K562 (cell line): ENCODE measurements at regions not wholly inside any gene's neighbourhood (a gene's known extent, or its start where the extent isn't known, plus 50 kb on each side); places are given as distances from the start of the nearest gene placed in this dataset.

Source experiments
- ATAC-seq: fragments of 200-7000 bp; cut with Tn5 transposase; 3 replicates; pipeline ENCODE4 v1.9.1; 2020; ENCODE audit warnings: moderate library complexity
- BruUV-seq: library from RNA; stranded (reverse); fragments of 400-500 nt; replicated peaks from 2 replicates; lab custom pipeline; 2021; lab: Mats Ljungman, UMichigan
- CTCF ChIA-PET: fragments of 300-600 bp; formaldehyde crosslinking; extraction: SDS; loops from one replicate; lab custom pipeline; 2021; ENCODE audit warnings: low intra/inter-chr PET ratio; lab: Yijun Ruan, JAX
- POLR2A ChIA-PET: fragments of 300-600, 350-650 bp; sonication (Branson Sonifier 250); formaldehyde crosslinking; extraction: SDS; loops from one replicate; lab custom pipeline; 2021; ENCODE audit warnings: antibody characterized with exemption, inconsistent platforms; lab: Yijun Ruan, JAX
- DNase-seq, 4 experiments: peaks; one replicate each; pipeline versions ENCODE4 v3.0.0 to v3.0.0-alpha.2; 2011 to 2018; ENCODE audit warnings: low spot score in 3 of 4, mixed read lengths in 3 of 4; ENCODE audit errors: extremely low read depth in 1 of 4
- FAIRE-seq: peaks from 2 replicates; lab custom pipeline; 2011; peaks lifted over from hg19 to GRCh38; lab: Jason Lieb, UNC
- H2AFZ ChIP-seq: 2 replicates; pipeline ENCODE4 v1.6.0; 2011; ENCODE audit warnings: low read depth, low read length, control low read depth, inconsistent platforms
- H3K27ac ChIP-seq: fragments of 200-600 bp; 3 replicates; pipeline ENCODE4 v1.8.0; 2011; ENCODE audit warnings: low read depth, mild to moderate bottlenecking, control low read depth, inconsistent platforms, low read length, moderate library complexity, mixed read lengths; ENCODE audit errors: extremely low read depth
- H3K27me3 ChIP-seq, 2 experiments: fragments of 300-600 bp in 1 of 2; 2 replicates in 1 of 2; 3 replicates in 1 of 2; pipeline versions ENCODE4 v1.6.0 to v1.8.0; 2011; ENCODE audit warnings: inconsistent platforms in 2 of 2, low read length in 2 of 2, mild to moderate bottlenecking in 1 of 2, mixed read lengths in 1 of 2, moderate library complexity in 1 of 2; ENCODE audit not compliant: control insufficient read depth in 2 of 2, insufficient read depth in 2 of 2
- H3K36me3 ChIP-seq: fragments of 300-600 bp; 3 replicates; pipeline ENCODE4 v1.8.0; 2011; ENCODE audit warnings: mild to moderate bottlenecking, low read length, inconsistent platforms; ENCODE audit not compliant: control insufficient read depth, insufficient read depth
- H3K4me1 ChIP-seq, 2 experiments: fragments of 200-600 bp in 1 of 2; replicated peaks in 1 of 2; 2 replicates in 1 of 2; 3 replicates in 1 of 2; pipeline versions ENCODE4 v1.5.1 to v1.8.0; 2011; ENCODE audit warnings: inconsistent platforms in 2 of 2, low read length in 2 of 2, mild to moderate bottlenecking in 1 of 2, mixed read lengths in 1 of 2, moderate library complexity in 1 of 2; ENCODE audit not compliant: control insufficient read depth in 2 of 2, insufficient read depth in 2 of 2
- H3K4me2 ChIP-seq: 2 replicates; pipeline ENCODE4 v1.6.1; 2011; ENCODE audit warnings: low read length, control low read depth, inconsistent platforms, mixed read lengths; ENCODE audit not compliant: insufficient read depth
- H3K4me3 ChIP-seq: fragments of 200-600 bp; sonication (generic), shearing (Covaris generic); 2 replicates; pipeline ENCODE4 v1.5.1; 2016; ENCODE audit warnings: control low read depth, inconsistent platforms
- H3K79me2 ChIP-seq: fragments of 200-600 bp; 3 replicates; pipeline ENCODE4 v1.8.0; 2011; ENCODE audit warnings: low read length, inconsistent platforms; ENCODE audit not compliant: control insufficient read depth, insufficient read depth
- H3K9ac ChIP-seq, 2 experiments: 2 replicates each; pipeline versions ENCODE4 v1.6.0 to v1.6.1; 2011; ENCODE audit warnings: low read depth in 2 of 2, low read length in 2 of 2, control low read depth in 1 of 2, inconsistent platforms in 1 of 2, mild to moderate bottlenecking in 1 of 2, mixed read lengths in 1 of 2; ENCODE audit not compliant: insufficient read depth in 1 of 2
- H3K9me1 ChIP-seq: one replicate; pipeline ENCODE4 v1.6.0; 2011; ENCODE audit warnings: inconsistent platforms, mild to moderate bottlenecking, low read length, moderate library complexity; ENCODE audit not compliant: control insufficient read depth, insufficient read depth
- H3K9me3 ChIP-seq: replicated peaks from 2 replicates; pipeline ENCODE4 v1.5.1; 2011; ENCODE audit warnings: low read depth, low read length, inconsistent platforms; ENCODE audit not compliant: control insufficient read depth, insufficient read depth
- H4K20me1 ChIP-seq: replicated peaks from 2 replicates; pipeline ENCODE4 v1.6.1; 2011; ENCODE audit warnings: low read length, inconsistent platforms, mixed read lengths; ENCODE audit not compliant: control insufficient read depth, insufficient read depth
- BDP1 ChIP-seq: IDR thresholded peaks from 3 replicates; pipeline ENCODE4 v1.6.1; 2011; ENCODE audit not compliant: insufficient read length, insufficient read depth
- DEAF1 ChIP-seq: fragments of 450-650 bp; formaldehyde crosslinking; IDR thresholded peaks from 2 replicates; pipeline ENCODE4 v1.4.0; 2020; ENCODE audit warnings: mild to moderate bottlenecking, moderate library complexity
- HLTF ChIP-seq: fragments of 450-650 bp; IDR thresholded peaks from 2 replicates; pipeline ENCODE4 v1.6.1; 2016
- HNRNPL ChIP-seq: fragments of 200-400 bp; formaldehyde crosslinking; IDR thresholded peaks from 2 replicates; pipeline ENCODE4 v1.6.1; 2017; ENCODE audit warnings: low read depth, mild to moderate bottlenecking, low read length
- NFIC ChIP-seq: fragments of 450-650 bp; IDR thresholded peaks from 2 replicates; pipeline ENCODE4 v1.6.1; 2017; ENCODE audit warnings: mild to moderate bottlenecking, inconsistent platforms
- NFIX ChIP-seq: fragments of 250-450 bp; sonication (Bioruptor Pico); IDR thresholded peaks from 2 replicates; pipeline ENCODE4 v1.4.0; 2020; ENCODE audit warnings: low read depth, mild to moderate bottlenecking, moderate library complexity
- NR2C2 ChIP-seq, 2 experiments: fragments of 200-800 bp in 1 of 2; sonication (Bioruptor generic) in 1 of 2; sonication (generic) in 1 of 2; formaldehyde crosslinking in 1 of 2; IDR thresholded peaks; 2 replicates each; pipeline versions ENCODE4 v1.6.1 to v1.8.0; 2016 to 2022; ENCODE audit warnings: mild to moderate bottlenecking in 1 of 2, missing compliant biosample characterization in 1 of 2, missing genetic modification characterization in 1 of 2, missing genetic modification reagents in 1 of 2
- RBBP5 ChIP-seq: fragments of 200-600 bp; sonication (generic); IDR thresholded peaks from 2 replicates; pipeline ENCODE4 v1.6.1; 2012; ENCODE audit warnings: borderline replicate concordance, mild to moderate bottlenecking, low read length, control low read depth, inconsistent platforms; ENCODE audit not compliant: insufficient read depth, poor library complexity, severe bottlenecking
- SNRNP70 ChIP-seq: fragments of 200-400 bp; formaldehyde crosslinking; optimal IDR thresholded peaks from 2 replicates; pipeline ENCODE3; 2017; ENCODE audit warnings: low read depth, low read length
- THRA ChIP-seq: fragments of 450-650 bp; IDR thresholded peaks from 2 replicates; pipeline ENCODE4 v1.6.1; 2017; ENCODE audit warnings: mild to moderate bottlenecking, moderate library complexity
- ZBTB12 ChIP-seq: fragments of 250-450 bp; sonication (Bioruptor Pico); IDR thresholded peaks from 2 replicates; pipeline ENCODE4 v1.4.0; 2020
- ZNF23 ChIP-seq: fragments of 250-450 bp; sonication (Bioruptor Pico); IDR thresholded peaks from 2 replicates; pipeline ENCODE4 v1.4.0; 2020; ENCODE audit warnings: mild to moderate bottlenecking
- ZNF280A ChIP-seq: fragments of 450-650 bp; IDR thresholded peaks from 2 replicates; pipeline ENCODE4 v1.6.1; 2018; ENCODE audit warnings: mild to moderate bottlenecking, low read depth; ENCODE audit not compliant: partially characterized antibody
- ZNF3 ChIP-seq: fragments of 250-450 bp; sonication (Bioruptor Pico); IDR thresholded peaks from 2 replicates; pipeline ENCODE4 v1.5.0; 2021; ENCODE audit warnings: mild to moderate bottlenecking, moderate library complexity
- ZNF395 ChIP-seq: fragments of 200-800 bp; sonication (Bioruptor generic); IDR thresholded peaks from 2 replicates; pipeline ENCODE4 v1.6.1; 2017; ENCODE audit warnings: missing genetic modification characterization, missing compliant biosample characterization
- ZNF584 ChIP-seq: fragments of 200-800 bp; sonication (Bioruptor generic); IDR thresholded peaks from 2 replicates; pipeline ENCODE4 v1.6.1; 2016; ENCODE audit warnings: low read depth, mild to moderate bottlenecking, missing genetic modification characterization, missing compliant biosample characterization
- WGBS: fragments of 100-300 bp; shearing (Covaris generic); methylation state at CpG from one replicate; pipeline ENCODE4 v1.1.6; 2016; ENCODE audit warnings: low coverage, mixed read lengths; ENCODE audit not compliant: insufficient coverage; ENCODE audit errors: missing lambda C conversion rate; 5-methylcytosine and 5-hydroxymethylcytosine counted together
- in situ Hi-C: fragments of 300-500 bp; cut with MboI; formaldehyde crosslinking; loops from 4 replicates; pipeline ENCODE4 v1.15.0; 2018; ENCODE audit warnings: inconsistent platforms, mixed read lengths
- intact Hi-C: fragments of 100-400 bp; cut with micrococcal nuclease; formaldehyde crosslinking; loops from 2 replicates; pipeline ENCODE4 v1.14.2; 2022

- DNase-seq (no peak), FAIRE-seq (no peak), ATAC-seq (no peak)
- in situ Hi-C loops: no loop called here
- Histone ChIP-seq H3K27me3 (no peaks in the 10 kb centered on the region), H3K9ac (no peak overlapping the region), H2AFZ (no peak overlapping the region), H3K79me2 (no peaks in the 10 kb centered on the region), H3K4me3 (no peak overlapping the region), H3K4me1 (no peaks in the 10 kb centered on the region), H3K27ac (no peak overlapping the region), H3K36me3 (no peaks in the 10 kb centered on the region), H3K9me1 (no peaks in the 10 kb centered on the region), H3K9me3 (no peaks in the 10 kb centered on the region), H3K4me2 (no peak overlapping the region), H4K20me1 (no peaks in the 10 kb centered on the region)
- 0% methylated on average over 1 of the region's 1 CpG for WGBS
- BruUV-seq: no TSS peak
- ChIA-PET CTCF (no interaction called here), POLR2A (no interaction called here)
- intact Hi-C loops: no loop called here
- no peak for TF ChIP-seq THRA
- no peak for TF ChIP-seq ZNF395 (CRISPR knock-in tag)
- no peak for TF ChIP-seq HNRNPL
- TF ChIP-seq SNRNP70: no peak
- no peak for TF ChIP-seq ZNF3 (CRISPR knock-in tag)
- no peak for TF ChIP-seq RBBP5
- no peak for TF ChIP-seq ZBTB12 (CRISPR knock-in tag)
- TF ChIP-seq NFIX (CRISPR knock-in tag): 0 out of 2 replicates have a peak, but pooled peaks have one; percentile 26
- TF ChIP-seq ZNF280A: no peak
- no peak for TF ChIP-seq ZNF23 (CRISPR knock-in tag)
- TF ChIP-seq HLTF: no peak
- no peak for TF ChIP-seq ZNF584 (CRISPR knock-in tag)
- no peak for TF ChIP-seq DEAF1
- no peak for TF ChIP-seq BDP1
- TF ChIP-seq NFIC: peak; percentile 63
- no peak for TF ChIP-seq NR2C2 (CRISPR knock-in tag; IDR thresholded peaks at IDR 0.05)
- TF ChIP-seq NR2C2 (tag; IDR thresholded peaks at IDR 0.05): no peak
These were observed 85.7 kb upstream of the ITM2A start for GRCh38 chrX:79452881-79453280.
